ENCODE measurements at regions not wholly inside any gene's neighbourhood (a gene's known extent, or its start where the extent isn't known, plus 50 kb on each side); places are given as distances from the start of the nearest gene placed in this dataset.

DNA sequence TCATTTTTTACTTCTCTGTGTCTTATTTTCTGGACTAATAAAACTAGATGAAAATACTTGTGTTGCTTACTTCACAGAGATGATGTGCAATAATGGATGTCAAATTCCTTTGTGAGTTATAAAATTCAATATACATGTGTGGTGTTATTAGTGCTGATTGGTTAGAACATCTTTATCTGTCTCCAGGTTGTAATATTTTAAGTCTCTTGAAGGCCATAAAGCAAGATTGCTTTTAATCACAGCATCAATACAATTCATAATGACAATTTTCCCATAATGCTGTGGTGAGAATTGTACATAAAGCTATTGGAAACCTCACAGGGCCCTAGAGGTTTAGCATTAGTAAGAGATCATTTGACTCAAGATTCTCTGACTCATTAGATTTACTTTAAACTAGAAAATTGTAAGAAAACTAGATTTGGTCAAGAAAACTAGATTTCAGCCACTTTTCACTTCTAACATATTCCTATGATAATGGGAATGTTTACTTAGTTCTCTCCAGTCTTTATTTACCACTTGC lies 963.7 kb downstream of the REEP3 start:
- TF ChIP-seq, protein P1, sequence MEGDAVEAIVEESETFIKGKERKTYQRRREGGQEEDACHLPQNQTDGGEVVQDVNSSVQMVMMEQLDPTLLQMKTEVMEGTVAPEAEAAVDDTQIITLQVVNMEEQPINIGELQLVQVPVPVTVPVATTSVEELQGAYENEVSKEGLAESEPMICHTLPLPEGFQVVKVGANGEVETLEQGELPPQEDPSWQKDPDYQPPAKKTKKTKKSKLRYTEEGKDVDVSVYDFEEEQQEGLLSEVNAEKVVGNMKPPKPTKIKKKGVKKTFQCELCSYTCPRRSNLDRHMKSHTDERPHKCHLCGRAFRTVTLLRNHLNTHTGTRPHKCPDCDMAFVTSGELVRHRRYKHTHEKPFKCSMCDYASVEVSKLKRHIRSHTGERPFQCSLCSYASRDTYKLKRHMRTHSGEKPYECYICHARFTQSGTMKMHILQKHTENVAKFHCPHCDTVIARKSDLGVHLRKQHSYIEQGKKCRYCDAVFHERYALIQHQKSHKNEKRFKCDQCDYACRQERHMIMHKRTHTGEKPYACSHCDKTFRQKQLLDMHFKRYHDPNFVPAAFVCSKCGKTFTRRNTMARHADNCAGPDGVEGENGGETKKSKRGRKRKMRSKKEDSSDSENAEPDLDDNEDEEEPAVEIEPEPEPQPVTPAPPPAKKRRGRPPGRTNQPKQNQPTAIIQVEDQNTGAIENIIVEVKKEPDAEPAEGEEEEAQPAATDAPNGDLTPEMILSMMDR (IDR thresholded peaks at IDR 0.05; ENCODE audit: low read length), result no peak
- TF ChIP-seq EZH2 (IDR thresholded peaks at IDR 0.05; ENCODE audit: borderline replicate concordance, low read length), result no peak
